ENCODE measurements at regions not wholly inside any gene's neighbourhood (a gene's known extent, or its start where the extent isn't known, plus 50 kb on each side); places are given as distances from the start of the nearest gene placed in this dataset.

DNA sequence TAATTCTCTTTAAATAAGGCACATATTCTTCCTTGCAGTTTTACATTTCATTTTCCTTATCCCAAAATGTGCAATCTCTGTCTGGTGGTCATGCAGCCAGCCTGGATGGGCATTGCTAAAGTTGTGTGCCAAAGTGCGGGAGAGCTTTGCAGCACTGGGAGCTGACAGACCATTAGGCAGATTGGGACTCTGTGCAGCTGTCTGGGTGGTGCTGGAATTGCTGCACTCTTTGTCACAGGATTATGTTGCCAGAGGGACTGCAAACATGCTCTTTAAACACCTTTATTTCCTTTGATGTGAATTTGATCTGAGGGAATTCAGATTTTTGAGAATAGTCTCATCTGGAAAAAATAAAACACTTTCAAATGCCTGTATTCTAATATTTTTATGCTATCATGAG, 956.2 kb upstream of the DIAPH2 start:
- no peaks in the 10 kb centered on the region for H3K9me3 ChIP-seq
- H3K4me1 ChIP-seq, result no peaks in the 10 kb centered on the region
- H3K27ac ChIP-seq, result no peak overlapping the region
- intact Hi-C loops (cut with DNase I), result no loop called here
- TF ChIP-seq, protein P1, sequence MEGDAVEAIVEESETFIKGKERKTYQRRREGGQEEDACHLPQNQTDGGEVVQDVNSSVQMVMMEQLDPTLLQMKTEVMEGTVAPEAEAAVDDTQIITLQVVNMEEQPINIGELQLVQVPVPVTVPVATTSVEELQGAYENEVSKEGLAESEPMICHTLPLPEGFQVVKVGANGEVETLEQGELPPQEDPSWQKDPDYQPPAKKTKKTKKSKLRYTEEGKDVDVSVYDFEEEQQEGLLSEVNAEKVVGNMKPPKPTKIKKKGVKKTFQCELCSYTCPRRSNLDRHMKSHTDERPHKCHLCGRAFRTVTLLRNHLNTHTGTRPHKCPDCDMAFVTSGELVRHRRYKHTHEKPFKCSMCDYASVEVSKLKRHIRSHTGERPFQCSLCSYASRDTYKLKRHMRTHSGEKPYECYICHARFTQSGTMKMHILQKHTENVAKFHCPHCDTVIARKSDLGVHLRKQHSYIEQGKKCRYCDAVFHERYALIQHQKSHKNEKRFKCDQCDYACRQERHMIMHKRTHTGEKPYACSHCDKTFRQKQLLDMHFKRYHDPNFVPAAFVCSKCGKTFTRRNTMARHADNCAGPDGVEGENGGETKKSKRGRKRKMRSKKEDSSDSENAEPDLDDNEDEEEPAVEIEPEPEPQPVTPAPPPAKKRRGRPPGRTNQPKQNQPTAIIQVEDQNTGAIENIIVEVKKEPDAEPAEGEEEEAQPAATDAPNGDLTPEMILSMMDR (IDR thresholded peaks at IDR 0.05), result no peak
- H3K4me3 ChIP-seq, result no peak overlapping the region
- H3K36me3 ChIP-seq, result no peaks in the 10 kb centered on the region
- H3K27me3 ChIP-seq, result no peaks in the 10 kb centered on the region
- no peak for DNase-seq (ENCODE audit: low spot score in 2 of 2)

DNA sequence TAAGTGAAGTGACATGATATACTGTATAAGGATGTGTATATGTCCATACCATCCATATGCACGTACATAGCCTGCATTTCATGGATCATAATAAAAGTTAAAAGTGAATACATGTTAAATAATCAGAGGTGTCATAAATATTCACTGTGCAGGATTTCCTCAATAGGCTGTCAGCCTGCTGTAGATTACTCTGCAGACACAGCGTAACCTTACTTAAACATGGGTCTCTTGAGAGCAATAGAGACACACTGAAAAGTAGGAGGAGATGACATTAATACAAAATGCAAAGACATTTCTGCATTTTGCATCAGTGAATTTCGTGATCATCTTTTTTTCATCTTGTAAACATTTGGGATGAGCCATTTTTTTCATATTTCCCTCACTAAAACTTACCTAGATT, 955.2 kb upstream of the DIAPH2 start:
- Histone ChIP-seq H3K9me3 (no peaks in the 10 kb centered on the region), H3K4me1 (no peaks in the 10 kb centered on the region), H3K27me3 (no peaks in the 10 kb centered on the region), H3K27ac (no peak overlapping the region), H3K4me3 (no peak overlapping the region), H3K36me3 (no peaks in the 10 kb centered on the region)
- intact Hi-C loops (cut with DNase I), result no loop called here
- TF ChIP-seq, protein P1 (IDR thresholded peaks at IDR 0.05), result no peak
- DNase-seq (ENCODE audit: low spot score in 2 of 2), result no peak

DNA sequence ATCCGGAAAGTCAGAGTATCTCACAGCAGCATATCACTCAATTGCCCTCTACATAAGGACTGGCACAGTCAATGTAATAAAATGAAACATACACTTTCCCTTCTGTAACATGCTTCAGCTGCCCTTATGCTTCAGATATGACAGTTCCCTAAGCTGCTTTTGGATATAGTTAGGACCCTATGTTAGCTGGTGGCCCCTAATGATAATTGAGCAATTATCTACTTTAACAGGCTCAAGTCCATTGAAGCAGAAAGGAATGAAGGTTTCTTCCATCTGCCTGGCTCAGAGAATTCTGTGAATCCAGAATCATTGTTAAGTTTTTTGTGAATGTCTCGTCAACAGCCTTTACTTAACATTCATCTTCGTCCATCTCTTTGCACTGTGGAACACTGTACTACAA, 951.2 kb upstream of the DIAPH2 start:
- TF ChIP-seq, protein P1 (IDR thresholded peaks at IDR 0.05), result no peak
- intact Hi-C loops (cut with DNase I), result no loop called here

GRCh38 chrX:95754411-95754810, 930.2 kb upstream of the DIAPH2 start:
- H3K36me3 ChIP-seq, result no peaks in the 10 kb centered on the region
- no peaks in the 10 kb centered on the region for H3K4me1 ChIP-seq
- DNase-seq (ENCODE audit: low spot score in 2 of 2), result no peak

More for the DNA sequence above, 951.2 kb upstream of the DIAPH2 start:
- Histone ChIP-seq H3K27me3 (no peaks in the 10 kb centered on the region), H3K4me3 (no peak overlapping the region), H3K27ac (no peak overlapping the region), H3K4me1 (no peaks in the 10 kb centered on the region), H3K36me3 (no peaks in the 10 kb centered on the region), H3K9me3 (no peaks in the 10 kb centered on the region)
- DNase-seq (ENCODE audit: low spot score in 2 of 2), result no peak

GRCh38 chrX:95760356-95760755, 924.3 kb upstream of the DIAPH2 start:
- no peaks in the 10 kb centered on the region for H3K27me3 ChIP-seq
- H3K9me3 ChIP-seq, result no peaks in the 10 kb centered on the region
- H3K36me3 ChIP-seq, result no peaks in the 10 kb centered on the region
- no peaks in the 10 kb centered on the region for H3K4me1 ChIP-seq
- H3K4me3 ChIP-seq, result no peak overlapping the region
- H3K27ac ChIP-seq, result no peak overlapping the region
- no peak for DNase-seq (ENCODE audit: low spot score in 2 of 2)
- TF ChIP-seq, protein P1 (IDR thresholded peaks at IDR 0.05), result no peak
- intact Hi-C loops (cut with DNase I), result no loop called here

More at GRCh38 chrX:95754411-95754810, 930.2 kb upstream of the DIAPH2 start:
- TF ChIP-seq, protein P1 (IDR thresholded peaks at IDR 0.05), result no peak
- H3K27me3 ChIP-seq, result no peaks in the 10 kb centered on the region
- H3K27ac ChIP-seq, result no peak overlapping the region
- intact Hi-C loops (cut with DNase I), result no loop called here
- H3K9me3 ChIP-seq, result no peaks in the 10 kb centered on the region
- no peak overlapping the region for H3K4me3 ChIP-seq

GRCh38 chrX:95762716-95763115, 921.9 kb upstream of the DIAPH2 start:
- no peak for DNase-seq (ENCODE audit: low spot score in 2 of 2)
- H3K27ac ChIP-seq, result no peak overlapping the region
- H3K27me3 ChIP-seq, result no peaks in the 10 kb centered on the region
- no peaks in the 10 kb centered on the region for H3K4me1 ChIP-seq
- TF ChIP-seq, protein P1 (IDR thresholded peaks at IDR 0.05), result no peak
- intact Hi-C loops (cut with DNase I), result no loop called here
- H3K9me3 ChIP-seq, result no peaks in the 10 kb centered on the region
- H3K4me3 ChIP-seq, result no peak overlapping the region
- H3K36me3 ChIP-seq, result no peaks in the 10 kb centered on the region
